ENCODE measurements at regions not wholly inside any gene's neighbourhood (a gene's known extent, or its start where the extent isn't known, plus 50 kb on each side); places are given as distances from the start of the nearest gene placed in this dataset.

- no peak for ATAC-seq (ENCODE audit: low read depth)
- H3K23ac ChIP-seq (ENCODE audit: low read depth, low read length): no peak overlapping the region
- ChIA-PET CTCF (no interaction called here), POLR2A (ENCODE audit: unreplicated experiment) (no interaction called here)
- H3K14ac ChIP-seq (replicated peaks; ENCODE audit: low read depth, low read length): no peak overlapping the region
- no peak overlapping the region for H4K8ac ChIP-seq (ENCODE audit: low read depth in 2 of 2, low read length in 2 of 2)
- no peak for DNase-seq
- TF ChIP-seq, protein P1, sequence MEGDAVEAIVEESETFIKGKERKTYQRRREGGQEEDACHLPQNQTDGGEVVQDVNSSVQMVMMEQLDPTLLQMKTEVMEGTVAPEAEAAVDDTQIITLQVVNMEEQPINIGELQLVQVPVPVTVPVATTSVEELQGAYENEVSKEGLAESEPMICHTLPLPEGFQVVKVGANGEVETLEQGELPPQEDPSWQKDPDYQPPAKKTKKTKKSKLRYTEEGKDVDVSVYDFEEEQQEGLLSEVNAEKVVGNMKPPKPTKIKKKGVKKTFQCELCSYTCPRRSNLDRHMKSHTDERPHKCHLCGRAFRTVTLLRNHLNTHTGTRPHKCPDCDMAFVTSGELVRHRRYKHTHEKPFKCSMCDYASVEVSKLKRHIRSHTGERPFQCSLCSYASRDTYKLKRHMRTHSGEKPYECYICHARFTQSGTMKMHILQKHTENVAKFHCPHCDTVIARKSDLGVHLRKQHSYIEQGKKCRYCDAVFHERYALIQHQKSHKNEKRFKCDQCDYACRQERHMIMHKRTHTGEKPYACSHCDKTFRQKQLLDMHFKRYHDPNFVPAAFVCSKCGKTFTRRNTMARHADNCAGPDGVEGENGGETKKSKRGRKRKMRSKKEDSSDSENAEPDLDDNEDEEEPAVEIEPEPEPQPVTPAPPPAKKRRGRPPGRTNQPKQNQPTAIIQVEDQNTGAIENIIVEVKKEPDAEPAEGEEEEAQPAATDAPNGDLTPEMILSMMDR (conservative IDR thresholded peaks at IDR 0.05; ENCODE audit: low read depth, low read length): no peak
- TF ChIP-seq MAZ (IDR thresholded peaks at IDR 0.05; ENCODE audit: borderline replicate concordance, low read depth, low read length): no peak
- no peak for TF ChIP-seq MXI1 (IDR thresholded peaks at IDR 0.05; ENCODE audit: borderline replicate concordance, low read depth, low read length)
- TF ChIP-seq FOS (IDR thresholded peaks at IDR 0.05; ENCODE audit: low read depth, low read length): no peak
- TF ChIP-seq SMC3 (IDR thresholded peaks at IDR 0.05; ENCODE audit: low read depth, low read length): no peak
- TF ChIP-seq RFX5 (IDR thresholded peaks at IDR 0.05; ENCODE audit: low read depth, low read length): no peak
- no peak for TF ChIP-seq BHLHE40 (IDR thresholded peaks at IDR 0.05; ENCODE audit: low read depth, low read length)
- TF ChIP-seq MAFK (IDR thresholded peaks at IDR 0.05; ENCODE audit: low read depth, low read length): no peak
- TF ChIP-seq RAD21 (IDR thresholded peaks at IDR 0.05; ENCODE audit: low read length): no peak
- TF ChIP-seq, protein P2, sequence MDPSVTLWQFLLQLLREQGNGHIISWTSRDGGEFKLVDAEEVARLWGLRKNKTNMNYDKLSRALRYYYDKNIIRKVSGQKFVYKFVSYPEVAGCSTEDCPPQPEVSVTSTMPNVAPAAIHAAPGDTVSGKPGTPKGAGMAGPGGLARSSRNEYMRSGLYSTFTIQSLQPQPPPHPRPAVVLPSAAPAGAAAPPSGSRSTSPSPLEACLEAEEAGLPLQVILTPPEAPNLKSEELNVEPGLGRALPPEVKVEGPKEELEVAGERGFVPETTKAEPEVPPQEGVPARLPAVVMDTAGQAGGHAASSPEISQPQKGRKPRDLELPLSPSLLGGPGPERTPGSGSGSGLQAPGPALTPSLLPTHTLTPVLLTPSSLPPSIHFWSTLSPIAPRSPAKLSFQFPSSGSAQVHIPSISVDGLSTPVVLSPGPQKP (IDR thresholded peaks at IDR 0.05; ENCODE audit: borderline replicate concordance, low read depth, low read length): no peak
- TF ChIP-seq USF2 (IDR thresholded peaks at IDR 0.05; ENCODE audit: low read depth, low read length): no peak
- no peak for TF ChIP-seq NFE2L2 (IDR thresholded peaks at IDR 0.05; ENCODE audit: low read depth, low read length)
- no peak for TF ChIP-seq CHD1 (IDR thresholded peaks at IDR 0.05; ENCODE audit: low read depth, low read length)
- TF ChIP-seq CEBPB (IDR thresholded peaks at IDR 0.05; ENCODE audit: low read depth, low read length): no peak
- no peak overlapping the region for H4K91ac ChIP-seq (ENCODE audit: insufficient read depth, low read depth, low read length)
- no peak overlapping the region for H2BK15ac ChIP-seq (ENCODE audit: low read depth, low read length)
- BruUV-seq (replicated peaks): no TSS peak
- no peaks in the 10 kb centered on the region for H3K27me3 ChIP-seq (ENCODE audit: control insufficient read depth, insufficient read depth, low read length)
- no peak overlapping the region for H3K4ac ChIP-seq (ENCODE audit: low read depth, low read length)
- no peaks in the 10 kb centered on the region for H3K36me3 ChIP-seq (ENCODE audit: control insufficient read depth, insufficient read depth, low read length)
- H2BK5ac ChIP-seq (ENCODE audit: low read depth, low read length, poor library complexity, severe bottlenecking): no peak overlapping the region
- no peak overlapping the region for H2BK20ac ChIP-seq (ENCODE audit: low read depth, low read length)
- no peak overlapping the region for H2AK5ac ChIP-seq (ENCODE audit: low read depth, low read length)
- H3K9me1 ChIP-seq (ENCODE audit: insufficient read depth, low read length): peaks cover 6% of the 10 kb centered on the region; the same call in 1 of the 2 replicates
- H3K4me3 ChIP-seq (ENCODE audit: insufficient read depth, low read depth, low read length): no peak overlapping the region
- no peak overlapping the region for H2BK120ac ChIP-seq (ENCODE audit: low read depth, low read length)
- in situ Hi-C loops (cut with MboI; ENCODE audit: low sequenced_read_pairs) (no loop called here), intact Hi-C loops (cut with micrococcal nuclease) (no loop called here), dilution Hi-C loops (cut with HindIII; ENCODE audit: low sequenced_read_pairs, unreplicated experiment) (no loop called here)
- no peak overlapping the region for H3K18ac ChIP-seq (ENCODE audit: low read depth, low read length)
- H4K20me1 ChIP-seq (ENCODE audit: insufficient read depth, low read length): no peaks in the 10 kb centered on the region
- H3K79me1 ChIP-seq (ENCODE audit: low read depth in 1 of 2, low read length in 2 of 2): no peaks in the 10 kb centered on the region
- no peak overlapping the region for H2AK9ac ChIP-seq (replicated peaks; ENCODE audit: low read depth, low read length, poor library complexity)
- no peaks in the 10 kb centered on the region; the same call in 1 of the 2 replicates for H3K4me1 ChIP-seq (ENCODE audit: control insufficient read depth, insufficient read depth, low read length)
- no peak overlapping the region for H3K27ac ChIP-seq (ENCODE audit: insufficient read depth, low read length)
- no peak overlapping the region for H3K9ac ChIP-seq (ENCODE audit: low read depth, low read length)
- no peak overlapping the region for H4K5ac ChIP-seq (ENCODE audit: low read depth, low read length)
- H3K4me2 ChIP-seq (ENCODE audit: low read depth, low read length): no peak overlapping the region
- H3K9me3 ChIP-seq (ENCODE audit: control insufficient read depth, insufficient read depth, low read length): no peaks in the 10 kb centered on the region
- no peak overlapping the region for H3K56ac ChIP-seq (ENCODE audit: extremely low read depth, insufficient read depth, low read length)
- H2AFZ ChIP-seq (replicated peaks; ENCODE audit: low read length, poor library complexity): no peak overlapping the region
Observed at GRCh38 chr12:24080465-24080864, 131.0 kb upstream of the SOX5 start.

All from IMR-90 (cell line).